SK-N-SH treated with all-trans-retinoic acid at 6 μM for 48 hours (cell line): ENCODE measurements at regions not wholly inside any gene's neighbourhood (a gene's known extent, or its start where the extent isn't known, plus 50 kb on each side); places are given as distances from the start of the nearest gene placed in this dataset.

Experiments
- ARNTL ChIP-seq: fragments of 450-650 bp; formaldehyde crosslinking; IDR thresholded peaks from 2 replicates; pipeline ENCODE4 v1.5.0; 2020; ENCODE audit warnings: low read depth, mild to moderate bottlenecking, moderate library complexity, borderline replicate concordance
- CREB5 ChIP-seq: fragments of 250-450 bp; sonication (Bioruptor Pico); IDR thresholded peaks from 2 replicates; pipeline ENCODE4 v1.5.1; 2020; ENCODE audit warnings: low read depth, mild to moderate bottlenecking, moderate library complexity
- GLIS3 ChIP-seq: fragments of 250-450 bp; sonication (Bioruptor Pico); IDR thresholded peaks from 2 replicates; pipeline ENCODE4 v1.5.0; 2020; ENCODE audit warnings: mild to moderate bottlenecking, moderate library complexity
- ZFP30 ChIP-seq: fragments of 450-650 bp; formaldehyde crosslinking; IDR thresholded peaks from 2 replicates; pipeline ENCODE4 v1.5.0; 2022; ENCODE audit warnings: mild to moderate bottlenecking, moderate library complexity

DNA sequence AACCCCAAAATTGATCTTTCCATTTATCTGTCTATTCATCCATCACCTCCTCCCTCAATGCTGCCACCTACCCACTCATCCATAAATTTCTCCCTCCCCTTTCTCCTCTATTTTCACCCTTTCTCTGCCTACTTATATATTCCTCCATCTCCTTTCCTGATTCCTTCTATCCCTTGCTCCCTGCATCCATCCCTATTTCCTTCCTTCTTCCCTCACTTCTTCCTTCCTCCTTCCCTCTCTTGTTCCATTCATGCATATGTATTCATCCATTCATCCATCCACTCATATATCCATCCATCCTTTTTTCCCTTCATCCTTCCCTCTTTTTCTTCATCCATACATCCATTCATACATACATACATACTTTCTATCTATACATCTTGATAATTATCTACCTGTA is 76.3 kb upstream of the GGTLC1 start:
- TF ChIP-seq ARNTL (no peak), CREB5 (CRISPR knock-in tag) (no peak), ZFP30 (CRISPR knock-in tag) (no peak), GLIS3 (CRISPR knock-in tag) (no peak)
